H7 (cell line): ENCODE measurements at regions not wholly inside any gene's neighbourhood (a gene's known extent, or its start where the extent isn't known, plus 50 kb on each side); places are given as distances from the start of the nearest gene placed in this dataset.
"Not testable (repeated sequence)": the region's sequence is repeated elsewhere in the genome, so short reads cannot be mapped to it uniquely, and the experiment has no call there.

Experiments used
- DNase-seq: peaks from one replicate; pipeline ENCODE4 v3.0.0; 2012
- H3K27me3 ChIP-seq: 2 replicates; pipeline ENCODE4 v1.6.0; 2011; ENCODE audit warnings: mild to moderate bottlenecking, low read length; ENCODE audit not compliant: control insufficient read depth, insufficient read depth
- H3K36me3 ChIP-seq: replicated peaks from 2 replicates; pipeline ENCODE4 v1.5.1; 2011; ENCODE audit warnings: low read length; ENCODE audit not compliant: control insufficient read depth, insufficient read depth
- H3K4me3 ChIP-seq: 2 replicates; pipeline ENCODE4 v1.5.1; 2011; ENCODE audit warnings: low read depth, mild to moderate bottlenecking, control low read depth, low read length, moderate library complexity; ENCODE audit not compliant: insufficient read depth

DNA sequence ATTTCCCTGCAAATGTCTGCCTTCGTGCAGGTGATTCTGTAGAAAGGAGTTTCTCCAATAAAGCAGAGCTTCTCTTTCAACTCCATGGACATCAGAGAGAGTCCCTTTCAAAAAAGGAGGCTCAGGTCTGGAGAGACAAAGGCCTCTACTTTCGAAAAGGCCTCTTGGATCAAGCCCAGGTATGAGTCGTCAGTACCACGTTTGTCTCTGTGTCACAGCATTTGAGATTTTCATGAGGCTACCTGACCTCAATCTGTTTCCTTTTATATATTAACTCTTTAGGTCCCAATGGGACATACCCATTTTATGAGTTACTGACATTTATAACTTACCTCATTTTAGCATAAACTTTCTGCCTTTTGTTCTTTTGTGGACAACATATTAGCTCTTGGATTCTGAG, 290.8 kb downstream of the RPAP3 start:
- Histone ChIP-seq H3K27me3 (no peaks in the 10 kb centered on the region), H3K4me3 (no peak overlapping the region), H3K36me3 (no peaks in the 10 kb centered on the region)
- DNase-seq: no peak

DNA sequence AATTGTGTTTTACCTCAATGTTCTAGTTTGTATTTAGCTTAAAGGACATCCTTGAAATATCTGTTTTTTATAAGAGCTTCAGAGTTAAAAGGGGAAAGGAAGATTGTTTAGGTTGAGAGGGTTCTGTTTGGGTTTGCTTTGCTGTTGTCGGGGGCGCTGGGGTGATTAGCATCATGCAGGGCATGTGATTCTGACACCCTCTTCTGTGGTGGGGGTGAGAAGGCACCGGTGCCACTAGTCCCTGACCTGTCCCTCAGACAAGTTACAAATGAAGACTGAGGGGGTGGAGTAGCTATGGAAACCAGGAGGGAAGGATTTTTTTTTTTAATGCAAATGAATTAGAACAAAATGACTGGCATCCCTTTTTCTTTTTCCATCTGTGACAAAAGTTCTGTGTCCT, 291.3 kb downstream of the RPAP3 start:
- H3K4me3 ChIP-seq: no peak overlapping the region
- H3K36me3 ChIP-seq: no peaks in the 10 kb centered on the region
- no peaks in the 10 kb centered on the region for H3K27me3 ChIP-seq
- DNase-seq: peak; percentile 38

DNA sequence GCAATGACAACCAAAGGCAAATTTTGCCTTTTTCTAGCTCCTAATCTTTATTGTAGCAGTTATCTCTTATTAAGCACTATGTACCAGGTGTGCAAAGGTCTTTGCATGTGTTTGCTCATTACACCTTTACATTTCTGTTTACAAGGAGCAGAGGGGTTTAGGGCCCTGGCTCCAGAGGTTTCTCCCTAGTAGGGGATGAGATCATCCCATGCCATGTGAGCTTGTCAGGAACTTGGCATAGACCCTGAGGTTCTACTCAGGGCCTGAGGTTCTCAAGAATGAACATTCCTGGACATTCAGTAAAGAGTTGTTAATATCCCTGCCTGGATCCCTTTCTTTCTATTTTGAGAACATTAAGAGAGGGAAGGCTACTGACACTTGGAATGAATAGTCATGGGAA, 292.0 kb downstream of the RPAP3 start:
- H3K27me3 ChIP-seq: no peaks in the 10 kb centered on the region
- H3K36me3 ChIP-seq: no peaks in the 10 kb centered on the region
- no peak overlapping the region for H3K4me3 ChIP-seq
- no peak for DNase-seq

DNA sequence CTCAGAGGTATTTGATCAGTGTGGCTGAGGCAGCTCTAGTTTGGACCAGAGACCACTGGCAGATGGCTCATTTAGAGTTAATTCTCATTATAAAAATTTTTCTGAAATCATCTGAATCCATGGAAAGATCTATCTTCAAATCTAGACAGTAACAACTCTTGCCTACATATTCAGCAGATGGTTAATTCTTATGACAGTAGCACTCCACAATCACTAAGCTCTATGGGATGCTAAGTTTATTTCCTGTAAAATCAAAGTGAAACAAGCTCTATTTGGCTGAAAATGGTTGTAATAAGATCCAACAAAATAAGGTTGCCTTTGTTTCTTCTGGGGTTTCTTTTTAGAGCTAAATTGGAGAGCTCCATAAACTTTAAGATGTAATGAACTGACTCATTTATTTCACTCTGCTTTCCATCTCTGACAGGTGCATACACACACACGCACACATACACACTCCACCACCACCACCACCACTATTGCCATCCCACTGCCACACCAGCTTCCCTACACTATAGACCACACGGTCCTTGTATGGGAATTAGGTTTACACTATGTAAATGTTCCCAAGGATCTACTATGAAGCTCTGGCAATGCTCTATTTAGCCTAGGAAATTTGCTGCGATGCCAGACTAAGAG, 293.1 kb downstream of the RPAP3 start:
- Histone ChIP-seq H3K27me3 (no peaks in the 10 kb centered on the region), H3K4me3 (no peak overlapping the region), H3K36me3 (no peaks in the 10 kb centered on the region)
- DNase-seq: no peak

DNA sequence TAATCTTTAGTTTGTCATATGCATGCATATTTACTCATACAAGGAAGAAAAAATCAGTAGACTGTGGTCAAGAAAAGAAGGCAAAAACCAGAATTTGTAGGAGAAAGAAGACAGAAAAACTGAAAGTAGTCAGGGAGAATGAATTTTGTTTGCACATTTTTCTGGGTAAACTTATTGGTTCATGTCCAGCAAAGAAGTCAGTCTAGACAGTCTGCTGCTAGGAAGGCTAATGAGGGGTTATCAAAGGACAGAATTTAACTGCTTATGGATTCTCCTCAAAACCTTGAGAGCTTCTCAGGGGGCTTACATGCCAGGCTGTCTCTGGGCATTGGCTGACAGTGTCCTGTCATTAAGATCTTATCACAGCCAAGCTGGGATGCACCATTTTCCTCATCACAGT, 293.9 kb downstream of the RPAP3 start:
- Histone ChIP-seq H3K27me3 (no peaks in the 10 kb centered on the region), H3K4me3 (no peak overlapping the region), H3K36me3 (no peaks in the 10 kb centered on the region)
- no peak for DNase-seq

DNA sequence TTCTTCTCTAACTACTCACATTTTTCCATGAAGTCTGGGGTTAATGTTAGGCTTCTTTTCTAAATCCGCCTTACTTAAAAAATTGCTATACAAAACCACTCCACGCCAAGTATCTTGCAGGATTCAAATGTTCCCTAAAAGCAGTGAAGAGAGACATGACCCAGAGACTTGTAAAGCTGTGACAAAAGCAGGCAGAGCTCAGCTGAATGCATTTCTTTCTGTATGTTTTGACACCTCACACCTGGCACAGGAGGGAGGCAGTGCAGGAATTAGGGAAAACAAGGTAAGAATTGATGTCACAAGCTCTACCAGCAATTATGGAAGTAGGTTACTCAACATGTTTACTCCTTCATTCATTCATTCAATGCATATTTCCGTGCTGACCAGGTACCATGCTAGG, 295.0 kb downstream of the RPAP3 start:
- Histone ChIP-seq H3K36me3 (no peaks in the 10 kb centered on the region), H3K4me3 (no peak overlapping the region), H3K27me3 (no peaks in the 10 kb centered on the region)
- no peak for DNase-seq

DNA sequence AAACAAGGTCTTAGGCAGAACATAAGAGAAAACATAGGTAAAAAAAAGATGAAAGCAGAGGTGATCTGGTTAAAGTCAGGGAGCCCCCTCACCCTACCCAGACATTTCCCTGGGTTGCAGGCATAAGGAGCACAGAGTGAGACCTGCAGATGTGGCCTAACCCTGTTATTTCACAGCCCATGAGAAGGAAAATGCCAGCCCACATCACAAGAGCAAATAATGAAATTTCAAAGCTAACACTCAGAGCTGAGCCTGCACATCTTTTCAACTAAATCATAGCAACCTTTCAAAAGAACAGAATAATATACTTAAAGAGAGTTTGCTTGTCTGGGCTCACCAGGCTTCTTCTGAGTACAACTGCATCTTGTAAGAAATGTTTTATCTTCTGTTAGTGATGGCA, 295.4 kb downstream of the RPAP3 start:
- Histone ChIP-seq H3K27me3 (no peaks in the 10 kb centered on the region), H3K4me3 (no peak overlapping the region), H3K36me3 (no peaks in the 10 kb centered on the region)
- no peak for DNase-seq

DNA sequence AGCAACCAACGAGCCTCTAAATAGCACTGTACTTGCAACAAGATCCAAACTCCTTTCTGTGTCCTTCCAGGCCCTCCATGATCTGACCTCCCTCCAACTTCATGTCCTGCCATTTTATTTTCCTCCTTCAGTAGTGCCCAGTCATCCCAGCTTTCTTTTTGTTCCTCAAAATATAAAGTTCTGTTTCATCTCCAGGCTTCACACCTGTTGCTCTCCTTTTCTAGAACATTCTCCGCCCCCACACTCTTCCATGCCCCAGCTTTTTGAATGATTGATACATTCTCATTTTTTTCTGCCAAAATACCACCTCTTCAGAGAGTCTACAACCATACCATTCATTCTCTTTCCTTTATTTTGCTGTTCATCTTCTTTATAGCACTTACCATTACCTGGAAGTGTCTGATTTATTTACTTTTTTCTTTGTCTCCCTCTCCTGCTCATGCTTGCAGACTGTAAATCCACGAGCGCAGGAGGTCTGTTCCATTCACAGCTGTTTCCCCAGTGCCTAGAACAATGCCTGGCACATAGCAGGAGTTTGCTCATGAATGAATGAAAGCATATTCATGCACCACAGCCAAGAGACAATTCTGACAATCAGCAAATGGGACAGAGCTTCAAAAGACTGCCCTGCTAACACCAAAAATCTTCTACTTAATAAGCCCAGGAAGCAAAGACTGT, 296.4 kb downstream of the RPAP3 start:
- H3K27me3 ChIP-seq: no peaks in the 10 kb centered on the region
- no peaks in the 10 kb centered on the region for H3K36me3 ChIP-seq
- H3K4me3 ChIP-seq: no peak overlapping the region
- no peak for DNase-seq

DNA sequence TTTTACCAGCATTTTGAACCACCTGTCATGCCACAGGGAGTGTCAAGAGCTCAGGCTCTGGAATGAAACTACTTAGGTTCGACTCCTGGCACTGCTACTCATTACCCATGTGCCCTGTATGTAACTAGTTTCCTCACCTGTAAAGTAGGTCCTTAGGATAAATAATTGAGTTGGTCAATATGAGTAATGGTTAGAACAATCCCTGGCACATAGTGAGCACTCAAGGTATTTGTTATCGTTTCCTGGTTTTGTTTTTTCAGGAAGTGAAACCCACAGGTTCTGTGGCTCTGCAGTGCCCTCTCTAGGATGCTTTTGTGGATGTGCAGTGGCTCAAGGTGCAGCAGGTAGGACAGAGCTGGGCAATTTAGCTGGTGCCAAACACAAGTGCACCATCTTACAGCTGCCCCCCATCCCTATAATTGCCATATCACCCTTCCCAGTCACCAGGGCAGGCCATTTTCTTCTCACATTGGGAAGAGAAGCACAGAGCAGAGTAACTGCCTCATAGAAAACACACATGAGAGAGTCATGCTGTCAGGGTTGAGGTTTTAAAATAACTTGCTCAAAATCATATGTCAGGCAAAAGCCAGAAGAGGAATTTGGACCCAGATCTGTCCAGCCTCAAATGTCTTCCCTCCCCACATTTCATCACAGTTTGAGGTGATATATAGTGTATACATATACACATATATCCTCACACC, 297.5 kb downstream of the RPAP3 start:
- H3K4me3 ChIP-seq: no peak overlapping the region
- no peaks in the 10 kb centered on the region for H3K27me3 ChIP-seq
- DNase-seq: peak; percentile 59
- no peaks in the 10 kb centered on the region for H3K36me3 ChIP-seq

DNA sequence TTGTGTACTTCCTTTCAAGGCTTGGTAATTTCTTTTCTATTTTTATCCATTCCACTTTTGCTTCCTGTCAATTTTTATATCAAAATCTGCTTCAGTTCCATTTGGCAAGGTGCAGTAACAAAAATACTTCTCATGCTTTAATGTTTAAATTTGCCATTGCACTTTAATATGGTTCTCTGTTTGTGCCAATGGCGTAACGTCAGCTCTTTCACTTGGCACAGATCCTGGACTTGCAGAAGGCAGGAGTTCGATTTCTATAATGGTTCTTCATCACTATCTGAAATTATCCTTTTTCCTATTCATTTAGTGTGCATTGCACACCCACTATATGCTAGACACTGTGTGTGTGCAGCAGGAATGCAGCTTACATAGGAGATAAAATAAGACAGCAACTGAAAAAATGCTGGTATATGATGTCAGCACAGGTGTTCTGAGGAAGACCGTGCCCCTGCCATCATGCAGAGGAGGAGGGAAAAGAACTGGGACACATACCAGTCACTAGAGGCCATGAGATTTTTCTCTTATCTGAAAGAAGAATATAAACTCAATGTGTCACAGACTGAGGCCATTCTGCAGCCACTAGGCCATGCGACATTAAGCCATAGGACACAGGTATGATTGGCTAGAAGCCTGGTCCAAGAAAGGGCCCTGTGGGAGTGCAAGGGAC, 298.2 kb downstream of the RPAP3 start:
- no peak for DNase-seq
- Histone ChIP-seq H3K36me3 (no peaks in the 10 kb centered on the region), H3K27me3 (no peaks in the 10 kb centered on the region), H3K4me3 (no peak overlapping the region)

DNA sequence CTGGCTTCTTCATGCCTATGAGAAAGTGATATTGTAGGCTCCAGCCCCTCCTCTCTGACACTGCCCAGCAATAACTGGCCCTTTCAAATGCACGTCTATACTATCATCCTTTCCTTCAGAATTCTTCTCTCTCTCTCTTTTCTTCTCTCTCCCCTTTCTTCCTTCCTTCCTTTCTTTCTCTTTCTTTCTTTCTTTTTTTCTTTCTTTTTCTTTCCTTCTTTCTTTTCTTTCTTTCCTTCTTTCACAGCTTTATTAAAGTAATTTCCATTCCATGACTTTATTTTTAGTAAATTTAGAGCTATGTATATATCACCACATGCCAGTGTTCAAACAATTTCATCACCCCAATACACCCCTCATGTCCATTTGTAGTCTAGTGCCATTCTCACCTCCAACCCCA, 302.1 kb downstream of the RPAP3 start:
- Histone ChIP-seq H3K36me3 (no peaks in the 10 kb centered on the region), H3K4me3 (no peak overlapping the region), H3K27me3 (no peaks in the 10 kb centered on the region)
- DNase-seq: no peak

DNA sequence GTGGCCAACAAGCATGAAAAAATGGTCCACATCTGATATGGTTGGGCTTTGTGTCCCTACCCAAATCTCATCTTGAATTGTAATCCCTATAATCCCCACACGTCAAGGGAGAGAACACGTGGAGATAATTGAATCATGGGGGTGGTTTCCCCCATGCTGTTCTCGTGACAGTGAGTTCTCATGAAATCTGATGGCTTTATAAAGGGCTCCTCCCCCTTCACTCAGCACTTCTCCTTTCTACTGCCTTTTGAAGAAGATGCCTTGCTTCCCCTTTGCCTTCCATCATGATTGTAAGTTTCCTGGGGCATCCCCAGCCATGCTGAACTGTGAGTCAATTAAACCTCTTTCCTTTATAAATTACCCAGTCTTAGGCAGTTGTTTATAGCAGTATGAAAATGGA, 304.6 kb downstream of the RPAP3 start:
- not testable (repeated sequence) for DNase-seq, H3K36me3 ChIP-seq, H3K27me3 ChIP-seq, H3K4me3 ChIP-seq

DNA sequence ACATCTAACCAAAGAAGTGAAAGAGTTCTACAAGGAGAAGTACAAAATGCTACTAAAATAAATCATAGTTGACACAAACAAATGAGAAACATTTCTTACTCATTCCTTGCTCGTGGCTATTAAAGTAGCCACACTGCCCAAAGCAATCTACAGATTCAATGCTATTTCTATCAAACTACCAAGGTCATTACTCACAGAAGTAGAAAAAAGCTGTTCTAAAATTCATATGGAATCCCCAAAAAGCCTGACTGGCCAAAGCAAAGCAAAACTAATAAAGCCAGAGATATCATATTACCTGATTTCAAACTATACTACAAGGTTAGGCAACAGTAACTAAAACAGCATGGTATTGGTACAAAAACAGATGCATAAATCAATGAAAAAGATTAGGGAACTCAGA, 305.6 kb downstream of the RPAP3 start:
- DNase-seq: no peak
- no peak overlapping the region for H3K4me3 ChIP-seq
- no peaks in the 10 kb centered on the region for H3K36me3 ChIP-seq
- no peaks in the 10 kb centered on the region for H3K27me3 ChIP-seq

DNA sequence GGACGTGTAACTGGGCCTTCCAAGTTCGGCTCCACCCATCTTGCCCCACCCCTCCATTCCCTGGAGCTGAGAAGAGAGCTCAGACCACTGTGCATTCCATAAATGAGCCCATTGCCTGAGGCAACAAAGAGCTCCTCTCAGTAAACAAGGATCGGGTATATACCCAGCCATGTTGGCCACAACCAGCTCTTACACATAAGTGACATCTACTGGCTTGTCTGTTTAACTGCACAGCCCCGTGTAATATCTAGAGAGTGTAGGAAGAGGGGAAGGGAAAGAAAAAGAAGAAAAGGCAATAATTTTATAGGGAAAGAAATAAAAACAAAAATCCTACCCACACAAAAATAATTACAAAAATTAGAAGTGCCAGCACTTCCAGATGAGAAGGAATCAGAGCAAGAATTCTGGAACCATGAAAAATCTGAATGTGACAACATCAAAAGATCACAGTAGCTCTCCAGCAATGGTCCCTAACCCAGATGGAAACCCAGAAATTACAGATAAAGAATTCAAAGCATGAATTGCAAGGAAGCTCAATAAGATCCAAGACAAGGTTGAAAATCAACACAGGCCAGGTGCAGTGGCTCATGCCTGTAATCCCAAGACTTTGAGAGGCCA, 308.1 kb downstream of the RPAP3 start:
- Histone ChIP-seq H3K36me3 (no peaks in the 10 kb centered on the region), H3K4me3 (no peak overlapping the region), H3K27me3 (no peaks in the 10 kb centered on the region)
- peak; percentile 27 for DNase-seq
